ENCODE measurements at regions not wholly inside any gene's neighbourhood (a gene's known extent, or its start where the extent isn't known, plus 50 kb on each side); places are given as distances from the start of the nearest gene placed in this dataset.

- H3K4me3 ChIP-seq (ENCODE audit: low read depth, low read length) = no peak overlapping the region
- no peaks in the 10 kb centered on the region for H3K27me3 ChIP-seq (ENCODE audit: control insufficient read depth, insufficient read depth, low read length)
- DNase-seq (ENCODE audit: low read depth) = no peak
- TF ChIP-seq CTCF (IDR thresholded peaks at IDR 0.05; ENCODE audit: insufficient read depth, low read depth, low read length) = no peak
- ChIA-PET CTCF (no interaction called here), POLR2A (no interaction called here)
- no peaks in the 10 kb centered on the region for H3K36me3 ChIP-seq (ENCODE audit: control insufficient read depth, insufficient read depth, low read length)
These were observed 206.0 kb downstream of the BCOR start for GRCh38 chrX:39891781-39892180.

- POLR2A ChIA-PET = no interaction called here
- Histone ChIP-seq H3K4me3 (ENCODE audit: low read depth, low read length) (no peak overlapping the region), H3K27me3 (ENCODE audit: control insufficient read depth, insufficient read depth, low read length) (no peaks in the 10 kb centered on the region), H3K36me3 (ENCODE audit: control insufficient read depth, insufficient read depth, low read length) (no peaks in the 10 kb centered on the region)
- CTCF ChIA-PET = no interaction called here
- DNase-seq (ENCODE audit: low read depth) = no peak
- TF ChIP-seq CTCF (IDR thresholded peaks at IDR 0.05; ENCODE audit: insufficient read depth, low read depth, low read length) = no peak
These were observed 204.1 kb downstream of the BCOR start for GRCh38 chrX:39893417-39894338.

- no peak for DNase-seq (ENCODE audit: low read depth)
- no peak overlapping the region for H3K4me3 ChIP-seq (ENCODE audit: low read depth, low read length)
- H3K27me3 ChIP-seq (ENCODE audit: control insufficient read depth, insufficient read depth, low read length) = no peaks in the 10 kb centered on the region
- no peaks in the 10 kb centered on the region for H3K36me3 ChIP-seq (ENCODE audit: control insufficient read depth, insufficient read depth, low read length)
- POLR2A ChIA-PET = no interaction called here
- CTCF ChIA-PET = no interaction called here
- TF ChIP-seq CTCF (IDR thresholded peaks at IDR 0.05; ENCODE audit: insufficient read depth, low read depth, low read length) = no peak
These were observed 203.1 kb downstream of the BCOR start for GRCh38 chrX:39894683-39895082.

- DNase-seq (ENCODE audit: low read depth) = no peak
- POLR2A ChIA-PET = no interaction called here
- H3K27me3 ChIP-seq (ENCODE audit: control insufficient read depth, insufficient read depth, low read length) = no peaks in the 10 kb centered on the region
- H3K36me3 ChIP-seq (ENCODE audit: control insufficient read depth, insufficient read depth, low read length) = no peaks in the 10 kb centered on the region
- no peak for TF ChIP-seq CTCF (IDR thresholded peaks at IDR 0.05; ENCODE audit: insufficient read depth, low read depth, low read length)
- CTCF ChIA-PET = no interaction called here
- H3K4me3 ChIP-seq (ENCODE audit: low read depth, low read length) = no peak overlapping the region
These were observed 202.3 kb downstream of the BCOR start for GRCh38 chrX:39895218-39896110.

Data from BJ (cell line).